ENCODE measurements at regions not wholly inside any gene's neighbourhood (a gene's known extent, or its start where the extent isn't known, plus 50 kb on each side); places are given as distances from the start of the nearest gene placed in this dataset.
"Not testable (repeated sequence)": the region's sequence is repeated elsewhere in the genome, so short reads cannot be mapped to it uniquely, and the experiment has no call there.

GRCh38 chr5:9807366-9807765, 177.2 kb upstream of the TAS2R1 start:
- H3K27ac ChIP-seq (ENCODE audit: low read depth, low read length), result not testable (repeated sequence)

DNA sequence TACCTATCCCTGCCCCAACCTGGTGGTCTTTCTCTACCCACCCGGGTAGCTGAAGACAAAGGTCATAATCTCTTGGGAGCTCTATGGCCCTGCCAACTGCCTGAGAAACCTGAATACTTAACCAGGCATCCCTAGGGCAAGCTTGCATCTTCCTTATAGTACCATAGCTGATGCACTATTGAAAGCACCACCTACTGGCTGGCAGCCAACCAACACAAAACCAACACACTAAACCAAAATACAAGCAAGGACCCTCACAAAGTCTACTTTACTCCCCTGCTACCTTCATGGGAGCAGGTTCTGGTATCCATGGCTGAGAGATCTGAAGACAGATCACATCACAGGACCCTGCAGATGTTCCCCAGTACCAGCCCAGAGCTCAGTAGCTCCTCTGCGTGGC, 171.8 kb upstream of the TAS2R1 start:
- Histone ChIP-seq H3K36me3 (ENCODE audit: control insufficient read depth, insufficient read depth, low read length) (no peaks in the 10 kb centered on the region), H3K27ac (ENCODE audit: low read depth, low read length) (no peak overlapping the region), H3K9me3 (ENCODE audit: control insufficient read depth, insufficient read depth, low read length) (no peaks in the 10 kb centered on the region), H3K4me3 (ENCODE audit: low read depth, low read length) (no peak overlapping the region), H3K4me1 (ENCODE audit: control insufficient read depth, insufficient read depth, low read length) (no peaks in the 10 kb centered on the region), H3K9ac (ENCODE audit: low read depth, low read length) (no peak overlapping the region), H3K27me3 (ENCODE audit: control insufficient read depth, insufficient read depth, low read length) (no peaks in the 10 kb centered on the region)

More at GRCh38 chr5:9807366-9807765, 177.2 kb upstream of the TAS2R1 start:
- not testable (repeated sequence) for H3K36me3 ChIP-seq (ENCODE audit: control insufficient read depth, insufficient read depth, low read length); H3K4me1 ChIP-seq (ENCODE audit: control insufficient read depth, insufficient read depth, low read length); H3K4me3 ChIP-seq (ENCODE audit: low read depth, low read length); H3K9ac ChIP-seq (ENCODE audit: low read depth, low read length); H3K9me3 ChIP-seq (ENCODE audit: control insufficient read depth, insufficient read depth, low read length); H3K27me3 ChIP-seq (ENCODE audit: control insufficient read depth, insufficient read depth, low read length)

- Histone ChIP-seq H3K27me3 (ENCODE audit: control insufficient read depth, insufficient read depth, low read length) (no peaks in the 10 kb centered on the region), H3K4me1 (ENCODE audit: control insufficient read depth, insufficient read depth, low read length) (no peaks in the 10 kb centered on the region), H3K27ac (ENCODE audit: low read depth, low read length) (no peak overlapping the region), H3K4me3 (ENCODE audit: low read depth, low read length) (no peak overlapping the region), H3K9ac (ENCODE audit: low read depth, low read length) (no peak overlapping the region), H3K36me3 (ENCODE audit: control insufficient read depth, insufficient read depth, low read length) (no peaks in the 10 kb centered on the region), H3K9me3 (ENCODE audit: control insufficient read depth, insufficient read depth, low read length) (no peaks in the 10 kb centered on the region)
Measured at GRCh38 chr5:9799606-9800005, 169.5 kb upstream of the TAS2R1 start.

DNA sequence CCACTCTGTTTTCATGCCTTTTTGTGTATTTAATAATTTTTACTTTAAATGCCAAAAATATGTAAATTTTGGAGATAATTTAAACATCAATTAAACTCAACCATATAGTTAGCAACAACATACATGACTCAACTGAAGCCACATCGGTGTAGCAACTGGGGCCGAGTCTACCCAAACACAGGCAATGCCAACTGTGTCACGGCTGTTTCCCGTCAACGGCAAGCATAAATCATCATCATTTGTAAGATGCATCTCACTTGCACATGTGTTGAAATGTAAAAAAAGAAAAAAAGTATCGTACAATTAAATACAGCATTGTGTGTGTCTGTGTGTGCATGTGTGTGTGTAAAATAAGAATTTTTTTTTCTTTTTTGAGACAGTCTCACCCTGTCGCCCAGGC, 160.1 kb upstream of the TAS2R1 start:
- Histone ChIP-seq H3K36me3 (ENCODE audit: control insufficient read depth, insufficient read depth, low read length) (no peaks in the 10 kb centered on the region), H3K27ac (ENCODE audit: low read depth, low read length) (no peak overlapping the region), H3K9me3 (ENCODE audit: control insufficient read depth, insufficient read depth, low read length) (no peaks in the 10 kb centered on the region), H3K9ac (ENCODE audit: low read depth, low read length) (no peak overlapping the region), H3K27me3 (ENCODE audit: control insufficient read depth, insufficient read depth, low read length) (no peaks in the 10 kb centered on the region), H3K4me1 (ENCODE audit: control insufficient read depth, insufficient read depth, low read length) (no peaks in the 10 kb centered on the region), H3K4me3 (ENCODE audit: low read depth, low read length) (no peak overlapping the region)

DNA sequence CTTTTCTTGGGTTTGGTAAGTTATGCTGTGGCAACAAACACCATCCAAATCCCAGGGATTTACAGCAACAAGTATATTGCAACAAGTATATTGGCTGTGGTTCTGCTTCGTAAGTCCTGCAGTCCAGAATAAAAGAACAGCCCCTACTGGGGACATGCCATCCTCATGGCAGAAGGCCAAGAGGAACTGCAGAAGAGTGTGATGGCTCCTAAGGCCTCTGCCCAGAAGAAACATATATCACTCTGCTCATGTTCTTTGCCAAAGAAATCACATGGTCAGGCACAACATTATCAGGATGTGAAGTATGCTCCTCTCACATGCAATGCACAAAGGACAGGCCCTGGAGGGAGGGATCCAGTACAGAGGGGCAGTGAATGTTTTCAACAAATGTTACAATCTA, 159.6 kb upstream of the TAS2R1 start:
- Histone ChIP-seq H3K27me3 (ENCODE audit: control insufficient read depth, insufficient read depth, low read length) (no peaks in the 10 kb centered on the region), H3K36me3 (ENCODE audit: control insufficient read depth, insufficient read depth, low read length) (no peaks in the 10 kb centered on the region), H3K4me1 (ENCODE audit: control insufficient read depth, insufficient read depth, low read length) (no peaks in the 10 kb centered on the region), H3K4me3 (ENCODE audit: low read depth, low read length) (no peak overlapping the region), H3K9ac (ENCODE audit: low read depth, low read length) (no peak overlapping the region), H3K9me3 (ENCODE audit: control insufficient read depth, insufficient read depth, low read length) (no peaks in the 10 kb centered on the region), H3K27ac (ENCODE audit: low read depth, low read length) (no peak overlapping the region)

DNA sequence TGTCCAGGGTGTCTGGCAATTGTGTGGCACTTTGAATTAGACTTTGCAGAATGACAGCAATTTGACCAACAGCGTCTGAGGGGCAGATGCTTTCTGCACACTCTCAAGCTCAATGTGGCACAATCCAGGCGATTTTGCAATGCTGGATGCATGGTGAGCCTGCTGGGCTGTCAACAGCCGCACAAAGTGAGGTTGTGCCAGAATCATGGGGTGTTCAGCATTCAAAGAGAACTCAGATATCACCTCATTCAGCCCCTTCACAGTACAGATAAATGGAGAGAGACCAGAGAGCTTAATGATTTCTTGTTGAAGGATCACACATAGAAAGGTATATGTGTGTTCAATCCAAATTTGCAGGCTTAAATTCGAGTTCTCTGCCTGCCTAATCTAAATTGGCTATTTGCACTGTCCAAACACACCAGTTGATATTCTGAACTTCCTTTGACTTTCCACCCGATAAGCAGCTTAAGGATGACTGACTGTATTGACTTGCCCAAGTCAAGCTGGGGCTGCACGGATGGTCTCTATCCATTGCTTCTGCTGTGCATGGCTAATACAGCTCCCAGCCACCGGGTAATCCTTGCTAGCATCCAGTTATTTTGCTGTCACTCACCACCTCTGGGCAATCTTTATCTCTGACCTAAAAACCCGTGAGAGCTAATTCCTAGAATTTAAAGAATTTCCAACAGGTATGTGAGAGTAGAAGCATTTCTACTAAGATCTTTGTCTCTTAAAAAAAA, 157.9 kb upstream of the TAS2R1 start:
- no peaks in the 10 kb centered on the region for H3K36me3 ChIP-seq (ENCODE audit: control insufficient read depth, insufficient read depth, low read length)
- H3K27ac ChIP-seq (ENCODE audit: low read depth, low read length), result no peak overlapping the region
- peaks cover 2% of the 10 kb centered on the region for H3K4me1 ChIP-seq (ENCODE audit: control insufficient read depth, insufficient read depth, low read length)
- H3K9me3 ChIP-seq (ENCODE audit: control insufficient read depth, insufficient read depth, low read length), result no peaks in the 10 kb centered on the region
- no peaks in the 10 kb centered on the region for H3K27me3 ChIP-seq (ENCODE audit: control insufficient read depth, insufficient read depth, low read length)
- H3K9ac ChIP-seq (ENCODE audit: low read depth, low read length), result no peak overlapping the region
- no peak overlapping the region for H3K4me3 ChIP-seq (ENCODE audit: low read depth, low read length)

DNA sequence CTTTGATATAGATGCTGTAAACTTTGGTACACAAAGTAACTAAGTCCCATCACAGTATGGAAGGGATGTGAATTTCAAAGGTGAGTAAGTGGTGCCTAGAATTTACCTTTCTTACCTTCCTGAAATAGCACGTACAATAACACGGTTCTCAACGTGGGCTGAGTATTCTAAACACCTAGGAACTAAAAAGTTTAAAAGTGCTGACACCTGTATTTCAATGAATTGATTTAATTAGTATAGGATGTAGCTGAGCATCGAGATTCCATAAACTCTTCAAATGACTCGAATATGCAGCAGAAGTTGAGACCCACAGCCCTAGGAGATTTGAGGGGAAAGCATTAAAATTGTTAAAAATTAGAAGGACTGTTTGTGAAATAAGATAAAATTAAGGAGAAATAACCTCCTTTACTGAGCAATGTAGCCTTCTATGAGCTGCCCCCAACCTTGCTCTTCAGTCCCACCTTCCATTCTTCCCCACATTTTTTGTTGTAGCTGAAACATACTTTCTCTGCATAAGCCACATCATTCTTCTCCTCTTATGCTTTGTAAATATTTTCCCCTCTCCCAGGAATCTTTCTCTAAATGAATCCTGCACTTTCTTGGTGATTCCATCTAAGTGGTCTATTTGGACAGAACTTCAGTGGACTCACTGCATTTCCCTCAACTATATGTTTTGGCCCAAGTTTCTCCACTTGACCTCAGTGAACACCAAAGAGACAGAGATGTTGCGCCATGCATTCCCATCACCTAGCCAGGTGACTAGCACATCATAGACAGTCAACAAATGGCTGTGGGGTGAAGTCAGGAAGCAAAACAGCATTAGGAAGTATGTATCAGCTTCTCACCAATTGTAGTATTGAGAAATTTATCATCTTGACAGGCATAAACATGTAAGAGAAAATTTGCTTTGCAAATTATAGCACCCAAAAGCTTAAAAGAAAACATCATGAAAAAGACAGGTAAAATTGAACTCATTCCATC, 156.5 kb upstream of the TAS2R1 start:
- no peak overlapping the region for H3K27ac ChIP-seq (ENCODE audit: low read depth, low read length)

GRCh38 chr5:9785751-9786150, 155.6 kb upstream of the TAS2R1 start:
- Histone ChIP-seq H3K4me1 (ENCODE audit: control insufficient read depth, insufficient read depth, low read length) (peaks cover 7% of the 10 kb centered on the region), H3K9me3 (ENCODE audit: control insufficient read depth, insufficient read depth, low read length) (no peaks in the 10 kb centered on the region), H3K27ac (ENCODE audit: low read depth, low read length) (no peak overlapping the region), H3K36me3 (ENCODE audit: control insufficient read depth, insufficient read depth, low read length) (no peaks in the 10 kb centered on the region), H3K9ac (ENCODE audit: low read depth, low read length) (no peak overlapping the region), H3K4me3 (ENCODE audit: low read depth, low read length) (no peak overlapping the region), H3K27me3 (ENCODE audit: control insufficient read depth, insufficient read depth, low read length) (no peaks in the 10 kb centered on the region)

More for the DNA sequence above, 156.5 kb upstream of the TAS2R1 start:
- Histone ChIP-seq H3K4me1 (ENCODE audit: control insufficient read depth, insufficient read depth, low read length) (peaks cover 7% of the 10 kb centered on the region), H3K27me3 (ENCODE audit: control insufficient read depth, insufficient read depth, low read length) (no peaks in the 10 kb centered on the region), H3K9ac (ENCODE audit: low read depth, low read length) (no peak overlapping the region), H3K4me3 (ENCODE audit: low read depth, low read length) (no peak overlapping the region), H3K36me3 (ENCODE audit: control insufficient read depth, insufficient read depth, low read length) (no peaks in the 10 kb centered on the region), H3K9me3 (ENCODE audit: control insufficient read depth, insufficient read depth, low read length) (no peaks in the 10 kb centered on the region)

DNA sequence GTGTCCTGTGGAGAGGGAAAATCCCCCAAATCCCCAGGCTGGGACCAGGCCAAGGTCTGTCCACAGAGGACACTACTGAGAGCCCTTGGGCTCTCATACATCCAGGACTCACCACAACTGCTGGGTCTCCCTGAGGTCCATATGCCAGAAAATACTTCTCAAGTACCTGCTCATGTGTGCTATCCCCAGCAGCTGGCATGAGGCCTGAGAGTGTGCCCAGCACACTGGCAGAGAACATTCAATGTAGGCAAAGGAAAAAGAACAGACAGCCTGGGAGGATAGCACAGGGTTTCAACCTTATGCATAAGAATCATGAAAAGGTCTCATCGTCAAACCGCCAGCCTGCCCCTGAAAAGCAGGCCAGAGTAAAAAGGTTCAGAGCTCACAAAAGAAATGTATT, 154.1 kb upstream of the TAS2R1 start:
- no peaks in the 10 kb centered on the region for H3K9me3 ChIP-seq (ENCODE audit: control insufficient read depth, insufficient read depth, low read length)

GRCh38 chr5:9782826-9783560, 152.8 kb upstream of the TAS2R1 start:
- H3K4me3 ChIP-seq (ENCODE audit: low read depth, low read length), result no peak overlapping the region
- no peaks in the 10 kb centered on the region for H3K27me3 ChIP-seq (ENCODE audit: control insufficient read depth, insufficient read depth, low read length)
- H3K4me1 ChIP-seq (ENCODE audit: control insufficient read depth, insufficient read depth, low read length), result peaks cover 7% of the 10 kb centered on the region
- no peak overlapping the region for H3K9ac ChIP-seq (ENCODE audit: low read depth, low read length)
- no peaks in the 10 kb centered on the region for H3K36me3 ChIP-seq (ENCODE audit: control insufficient read depth, insufficient read depth, low read length)
- no peak overlapping the region for H3K27ac ChIP-seq (ENCODE audit: low read depth, low read length)
- H3K9me3 ChIP-seq (ENCODE audit: control insufficient read depth, insufficient read depth, low read length), result no peaks in the 10 kb centered on the region

More for the DNA sequence above, 154.1 kb upstream of the TAS2R1 start:
- Histone ChIP-seq H3K9ac (ENCODE audit: low read depth, low read length) (no peak overlapping the region), H3K27ac (ENCODE audit: low read depth, low read length) (no peak overlapping the region), H3K27me3 (ENCODE audit: control insufficient read depth, insufficient read depth, low read length) (no peaks in the 10 kb centered on the region), H3K36me3 (ENCODE audit: control insufficient read depth, insufficient read depth, low read length) (no peaks in the 10 kb centered on the region), H3K4me3 (ENCODE audit: low read depth, low read length) (no peak overlapping the region), H3K4me1 (ENCODE audit: control insufficient read depth, insufficient read depth, low read length) (peaks cover 7% of the 10 kb centered on the region)
